NCI-H345 (cell line): ENCODE measurements at regions not wholly inside any gene's neighbourhood (a gene's known extent, or its start where the extent isn't known, plus 50 kb on each side); places are given as distances from the start of the nearest gene placed in this dataset.

Source experiments
- DNase-seq: peaks from one replicate; lab custom pipeline; 2025; lab: John Stamatoyannopoulos, UW

DNA sequence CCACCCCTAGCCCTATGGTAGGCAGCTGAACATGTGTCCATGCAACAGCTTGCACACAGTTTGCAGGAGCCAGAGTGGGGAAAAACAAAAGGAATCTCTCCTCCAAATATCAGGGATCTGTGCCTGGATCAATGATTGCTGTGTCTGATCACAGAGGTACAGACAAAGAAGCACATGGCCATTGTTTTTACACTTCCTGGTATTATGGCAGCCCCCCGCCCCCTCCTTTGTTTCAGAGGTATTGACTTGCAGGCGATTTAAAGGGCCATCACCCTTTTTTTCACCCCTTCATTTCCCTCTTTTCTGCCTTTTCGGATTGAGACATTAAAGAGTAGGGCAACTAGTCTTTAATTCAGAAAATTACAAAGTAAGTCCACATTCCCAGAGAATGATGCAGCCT lies 453.0 kb upstream of the LUZP2 start:
- no peak for DNase-seq

DNA sequence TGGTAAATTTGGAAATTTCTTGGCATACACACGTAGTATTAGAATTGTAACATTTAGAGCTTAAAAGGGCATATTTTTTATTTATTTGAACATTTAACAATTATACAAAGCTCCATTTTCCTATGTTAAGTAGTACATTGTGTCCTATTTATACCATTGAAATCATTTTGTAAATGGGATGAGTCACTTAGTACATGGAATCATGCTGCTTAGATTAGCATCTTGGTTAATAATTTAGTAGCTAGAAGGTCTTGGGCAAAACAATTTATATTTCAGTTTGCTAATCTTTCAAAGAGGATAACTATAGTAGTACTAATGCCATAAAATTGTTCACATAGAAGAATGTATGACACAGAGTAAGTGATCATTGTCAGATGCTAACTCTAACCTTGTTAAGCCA lies 450.1 kb upstream of the LUZP2 start:
- no peak for DNase-seq

DNA sequence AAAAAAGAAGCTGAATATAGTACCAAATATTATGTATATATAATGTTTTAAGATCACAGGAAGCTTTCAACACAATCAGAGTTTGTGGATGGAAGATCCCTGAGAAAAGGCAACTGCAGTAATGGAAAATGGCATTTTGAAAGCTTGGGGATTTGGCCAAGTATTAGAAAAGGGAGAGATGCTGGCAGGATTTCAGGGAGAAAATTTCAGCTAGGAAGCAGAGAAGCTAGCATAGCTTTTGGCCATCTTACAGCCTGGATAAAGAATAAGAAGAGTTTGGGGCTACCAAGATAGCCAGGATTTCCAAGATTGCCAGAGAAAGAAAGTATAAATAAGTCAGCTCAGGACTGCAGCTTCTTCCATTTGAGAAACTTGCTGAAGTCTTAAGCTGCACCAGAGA lies 440.8 kb upstream of the LUZP2 start:
- no peak for DNase-seq

DNA sequence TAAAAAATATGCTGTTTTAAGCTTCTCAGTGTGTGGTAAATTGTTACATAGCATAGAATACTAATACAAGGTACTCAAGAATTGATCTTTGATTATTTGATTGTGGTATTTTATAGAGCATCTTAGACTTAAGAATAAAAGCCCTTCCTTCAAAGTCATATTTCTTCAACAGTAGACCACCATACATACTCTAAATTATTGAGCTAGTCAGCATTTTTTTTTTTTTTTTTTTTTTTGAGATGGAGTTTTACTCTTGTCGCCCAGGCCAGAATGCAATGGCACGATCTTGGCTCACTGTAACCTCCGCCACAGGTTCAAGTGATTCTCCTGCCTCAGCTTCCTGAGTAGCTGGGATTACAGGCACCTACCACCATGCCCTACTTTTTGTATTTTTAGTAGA lies 436.7 kb upstream of the LUZP2 start:
- no peak for DNase-seq

DNA sequence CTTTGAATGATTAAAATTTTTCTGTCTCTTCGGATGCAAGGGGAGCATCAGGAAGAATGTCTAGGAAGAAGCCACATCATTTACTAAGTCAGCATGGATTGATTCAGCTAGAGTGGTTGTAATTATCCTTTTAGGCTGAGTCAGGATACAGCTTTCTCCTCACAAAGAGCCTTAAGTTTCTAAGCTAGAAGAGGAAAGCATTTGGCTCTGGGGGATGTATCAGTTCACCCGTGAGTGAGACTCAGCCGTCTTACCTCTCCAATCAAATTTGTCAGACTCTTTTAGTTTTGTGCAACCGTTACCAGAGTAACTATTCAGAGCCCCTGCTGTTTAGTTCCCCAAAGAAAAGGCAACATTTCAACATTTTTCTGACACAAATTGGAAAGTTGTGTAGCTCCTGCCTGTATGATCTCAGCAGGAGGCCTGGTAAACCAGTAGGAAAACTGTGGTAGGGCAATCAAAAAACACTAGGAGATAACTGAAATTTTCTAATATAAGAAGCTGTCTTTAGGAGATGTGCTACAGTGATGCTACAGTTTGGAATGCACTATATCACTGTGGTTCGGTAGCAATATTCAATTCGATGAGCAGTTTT lies 432.4 kb upstream of the LUZP2 start:
- DNase-seq: no peak

DNA sequence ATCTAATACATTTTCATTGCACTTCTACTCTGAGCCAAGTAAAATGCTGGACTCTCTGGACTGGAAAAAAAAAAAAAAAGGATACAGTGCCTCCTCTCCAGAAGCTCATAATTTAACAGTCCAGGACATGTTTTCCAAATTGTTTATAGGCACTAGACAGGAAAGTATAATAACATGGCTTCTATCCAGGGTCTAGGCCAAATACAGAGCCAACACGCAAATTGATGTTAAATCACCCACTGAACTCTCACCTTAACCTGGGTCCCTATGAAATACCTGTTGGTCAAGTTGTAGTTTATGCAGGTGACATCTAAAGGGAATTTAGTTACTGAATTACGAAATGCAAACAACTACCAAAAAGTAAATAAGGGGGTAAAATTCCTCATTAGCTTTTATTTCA lies 428.7 kb upstream of the LUZP2 start:
- DNase-seq: no peak

DNA sequence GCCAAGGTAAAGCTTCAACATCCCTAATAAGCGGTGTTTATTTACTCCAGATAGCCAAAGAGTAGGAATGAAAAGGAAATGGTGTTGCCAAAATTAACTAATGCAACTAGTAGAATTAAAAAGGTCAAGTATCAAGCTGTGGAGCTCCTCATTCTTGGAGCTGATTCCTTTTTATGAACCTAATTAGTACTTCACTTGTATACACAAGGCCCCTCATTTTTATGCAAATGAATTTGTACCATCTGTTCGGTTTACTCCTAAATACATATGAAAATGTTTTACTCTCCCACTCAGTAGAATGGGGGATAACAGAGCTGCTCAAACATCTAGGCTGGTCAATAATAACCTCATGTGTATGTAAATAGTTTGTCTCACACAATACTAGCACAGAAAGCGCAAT lies 426.4 kb upstream of the LUZP2 start:
- no peak for DNase-seq

DNA sequence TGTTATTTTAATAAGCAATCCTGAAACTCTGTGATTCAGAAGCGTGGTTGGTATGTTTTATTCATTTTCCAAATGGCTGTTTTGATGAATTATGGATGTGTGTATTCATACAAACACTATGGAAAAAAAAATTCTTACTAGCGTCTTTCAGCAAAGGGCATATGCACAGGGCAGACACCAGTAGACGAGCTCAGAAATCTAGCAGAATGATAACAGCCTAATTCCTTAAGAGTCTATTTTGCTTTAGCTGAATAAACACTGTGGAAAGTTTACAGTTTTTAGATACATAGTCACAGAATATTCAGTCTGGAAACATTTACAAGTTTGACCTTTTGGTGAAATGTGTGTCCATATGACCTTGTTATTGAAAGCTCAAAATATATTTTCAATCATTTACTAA lies 418.8 kb upstream of the LUZP2 start:
- no peak for DNase-seq

DNA sequence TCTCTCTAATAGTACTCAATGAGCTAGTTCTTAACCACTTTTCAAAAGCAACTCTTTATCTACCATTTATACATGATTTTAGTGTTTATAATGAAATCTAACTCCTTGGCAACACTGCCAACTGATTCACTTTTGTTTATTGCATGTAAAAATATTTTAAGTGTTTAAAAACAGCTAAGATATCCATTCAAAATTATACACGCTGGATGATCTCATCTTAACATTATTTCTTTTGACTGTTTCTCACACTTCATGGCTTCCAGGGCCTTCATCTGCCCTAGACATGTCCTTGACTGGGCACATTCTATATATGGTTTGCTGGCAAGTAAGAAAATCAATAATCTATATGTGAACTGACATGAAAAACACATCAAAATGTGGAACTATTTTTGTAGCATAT lies 414.6 kb upstream of the LUZP2 start:
- no peak for DNase-seq

DNA sequence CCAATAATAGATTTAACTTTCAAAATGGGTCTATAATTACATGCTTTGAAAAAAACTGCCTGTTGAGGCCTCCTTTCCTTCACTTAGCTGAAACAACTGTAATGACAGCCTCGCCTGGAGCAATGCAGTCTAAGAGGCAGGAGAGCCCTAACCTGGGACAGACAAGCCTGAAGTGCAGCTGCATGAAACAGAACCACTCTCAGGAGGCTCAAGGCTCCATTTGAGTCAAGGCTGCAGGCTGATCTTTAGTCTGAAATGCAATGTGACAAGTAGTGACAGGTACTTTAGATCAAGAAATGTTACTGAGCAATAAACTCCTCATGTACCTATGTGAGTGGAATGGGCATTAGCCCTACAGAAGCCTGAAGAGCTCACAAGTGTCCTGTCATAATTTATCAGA lies 414.0 kb upstream of the LUZP2 start:
- DNase-seq: no peak

DNA sequence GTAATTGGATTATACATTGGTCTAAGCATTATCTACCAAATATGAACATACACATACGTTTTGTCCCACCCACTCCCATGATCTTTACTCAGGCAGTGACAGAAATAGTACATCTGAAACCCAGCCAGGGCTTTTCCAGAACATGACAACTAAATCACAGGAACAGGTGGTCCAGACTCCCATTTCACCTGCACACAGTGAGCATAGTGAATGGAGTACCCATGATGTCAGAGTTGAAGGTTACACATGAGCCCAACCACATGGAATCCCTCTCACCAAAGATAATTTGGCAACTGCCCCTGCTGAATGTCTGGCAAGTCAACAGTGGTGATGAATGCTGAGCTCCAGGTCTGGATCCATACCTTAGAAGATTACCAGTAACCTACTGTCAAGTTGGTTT lies 411.9 kb upstream of the LUZP2 start:
- DNase-seq: no peak

DNA sequence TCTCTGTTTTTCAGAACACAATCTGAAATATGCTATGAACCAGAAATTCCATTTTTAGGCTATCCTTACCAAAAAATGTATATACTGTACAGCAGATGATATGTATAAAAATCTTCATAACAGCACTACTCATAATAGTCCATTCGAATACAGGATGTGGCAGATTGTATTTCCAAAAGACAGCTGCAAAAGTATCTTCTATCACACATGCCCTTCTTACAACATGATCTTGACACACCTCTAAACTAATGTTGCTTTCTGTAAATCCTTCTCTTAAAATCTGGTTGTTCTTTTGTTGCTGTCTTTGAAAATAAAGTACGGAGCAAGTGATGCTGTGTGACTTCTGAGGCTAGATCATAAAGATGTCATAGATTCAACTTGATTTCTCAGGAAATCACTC lies 409.9 kb upstream of the LUZP2 start:
- no peak for DNase-seq

DNA sequence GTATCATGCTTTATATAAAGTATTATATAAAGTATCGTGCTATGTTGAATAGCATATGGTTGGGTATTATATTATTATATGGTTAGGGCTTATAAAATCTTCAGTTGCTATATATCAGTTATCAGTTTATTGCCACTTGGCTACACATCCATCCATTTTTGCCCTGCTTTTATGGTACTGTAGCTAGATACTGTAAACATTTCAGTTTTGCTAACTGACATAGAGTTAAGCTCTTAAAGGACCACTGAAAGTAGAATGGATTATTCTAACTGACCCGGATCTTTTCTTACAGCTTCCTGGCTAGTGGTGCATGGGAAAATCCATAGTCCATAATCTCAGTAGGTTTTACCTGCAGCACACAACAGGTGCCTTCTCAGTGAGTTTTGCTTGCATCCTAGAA lies 405.3 kb upstream of the LUZP2 start:
- no peak for DNase-seq

DNA sequence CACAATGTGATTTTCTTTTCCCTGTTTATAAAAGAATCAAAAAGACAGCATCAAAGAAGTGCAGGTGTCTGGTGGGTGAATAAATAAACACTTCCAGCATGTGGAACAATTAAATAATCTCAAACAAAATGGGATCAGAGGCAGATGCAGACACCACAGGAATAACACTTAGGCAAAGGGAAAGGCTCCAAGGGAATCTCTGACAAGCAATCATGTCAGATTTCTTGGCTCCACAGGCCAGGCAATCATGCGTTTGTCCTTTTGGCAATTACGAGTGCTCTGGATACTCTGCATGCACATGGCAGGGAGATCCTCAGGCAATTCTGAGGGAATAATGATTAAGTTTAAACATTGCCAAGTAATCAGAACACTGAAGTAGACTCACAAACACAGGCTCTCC lies 403.5 kb upstream of the LUZP2 start:
- peak; percentile 27 for DNase-seq

DNA sequence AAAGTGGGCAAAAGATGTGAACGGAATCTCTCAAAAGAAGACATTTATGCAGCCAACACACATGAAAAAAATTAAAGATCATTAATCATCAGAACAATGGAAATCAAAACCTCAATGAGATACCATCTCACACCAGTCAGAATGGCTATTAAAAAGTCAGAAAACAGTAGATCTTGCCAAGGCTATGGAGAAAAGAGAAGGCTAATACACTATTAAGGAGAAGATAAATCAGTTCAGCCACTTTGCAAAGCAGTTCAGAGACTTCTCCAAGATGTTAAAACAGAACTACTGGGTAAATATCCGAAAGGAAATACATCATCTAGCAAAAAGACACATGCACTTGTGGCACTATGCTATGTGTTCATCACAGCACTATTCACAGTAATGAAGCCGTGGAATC lies 388.2 kb upstream of the LUZP2 start:
- no peak for DNase-seq

DNA sequence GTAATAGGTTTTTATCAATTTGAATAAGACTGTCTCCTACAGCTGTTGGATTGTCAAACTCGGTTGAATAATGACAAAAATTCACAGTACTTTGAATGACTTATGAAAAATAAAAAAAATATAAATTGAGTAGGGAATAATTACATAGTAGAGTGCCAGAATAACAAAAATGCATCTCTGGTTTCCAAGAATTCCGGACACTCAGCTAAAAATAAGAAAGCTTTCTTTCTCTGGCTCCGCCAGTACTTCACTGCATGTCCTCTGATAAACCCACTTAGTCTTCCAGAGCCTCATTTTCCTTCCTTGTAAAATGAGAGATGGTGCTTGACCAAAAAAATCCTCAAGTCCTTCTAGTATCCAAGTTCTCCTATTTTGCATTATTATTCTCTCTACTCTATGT lies 374.6 kb upstream of the LUZP2 start:
- DNase-seq: no peak

DNA sequence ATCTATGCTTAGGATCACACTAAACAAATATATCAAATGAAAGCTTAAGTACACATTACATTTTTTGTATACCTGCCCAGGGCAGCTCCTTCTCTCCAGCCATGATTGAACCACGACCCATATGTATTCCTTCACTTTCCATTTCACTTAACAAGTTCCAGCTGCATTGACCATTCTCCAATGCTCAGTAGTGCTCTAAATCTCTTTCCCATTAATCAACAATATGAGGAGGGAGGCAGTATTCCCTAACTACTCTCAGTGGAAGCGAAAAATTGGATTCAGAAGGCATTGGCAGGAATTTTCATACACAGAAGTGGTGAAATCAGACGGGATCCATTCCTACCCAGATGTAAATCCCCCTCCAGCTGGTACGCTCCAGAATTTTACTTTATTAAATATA lies 372.0 kb upstream of the LUZP2 start:
- DNase-seq: no peak

DNA sequence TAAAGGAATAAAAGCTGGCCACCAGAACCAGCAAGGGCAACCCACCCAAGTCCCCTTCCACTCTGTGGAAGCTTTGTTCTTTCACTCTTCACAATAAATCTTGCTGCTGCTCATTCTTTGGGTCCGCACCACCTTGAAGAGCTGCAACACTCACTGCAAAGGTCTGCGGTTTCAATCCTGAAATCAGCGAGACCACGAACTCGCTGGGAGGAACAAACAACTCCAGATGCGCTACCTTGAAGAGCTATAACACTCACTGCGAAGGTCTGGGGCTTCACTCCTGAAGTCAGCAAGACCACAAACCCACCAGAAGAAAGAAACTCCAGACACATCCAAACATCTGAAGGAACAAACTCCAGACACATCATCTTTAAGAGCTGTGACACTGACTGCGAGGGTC lies 365.2 kb upstream of the LUZP2 start:
- no peak for DNase-seq

DNA sequence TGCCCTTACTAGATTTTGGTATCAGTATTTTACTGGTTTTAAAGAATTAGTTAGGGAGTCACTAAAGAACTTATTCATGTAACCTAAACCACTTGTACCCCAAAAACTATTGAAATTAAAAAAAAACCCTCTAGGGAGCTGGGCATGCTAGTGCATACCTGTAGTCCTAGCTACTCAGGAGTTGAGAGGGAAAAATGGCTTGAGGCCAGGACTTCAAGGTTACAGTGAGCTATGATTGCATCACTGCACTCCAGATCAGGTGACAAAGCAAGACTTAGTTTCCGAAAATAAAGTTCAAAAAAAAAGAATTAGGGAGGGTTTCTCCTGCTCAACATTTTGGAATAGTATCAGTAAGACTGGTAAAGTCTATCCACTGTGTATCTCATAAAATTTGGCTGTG lies 364.4 kb upstream of the LUZP2 start:
- DNase-seq: no peak

DNA sequence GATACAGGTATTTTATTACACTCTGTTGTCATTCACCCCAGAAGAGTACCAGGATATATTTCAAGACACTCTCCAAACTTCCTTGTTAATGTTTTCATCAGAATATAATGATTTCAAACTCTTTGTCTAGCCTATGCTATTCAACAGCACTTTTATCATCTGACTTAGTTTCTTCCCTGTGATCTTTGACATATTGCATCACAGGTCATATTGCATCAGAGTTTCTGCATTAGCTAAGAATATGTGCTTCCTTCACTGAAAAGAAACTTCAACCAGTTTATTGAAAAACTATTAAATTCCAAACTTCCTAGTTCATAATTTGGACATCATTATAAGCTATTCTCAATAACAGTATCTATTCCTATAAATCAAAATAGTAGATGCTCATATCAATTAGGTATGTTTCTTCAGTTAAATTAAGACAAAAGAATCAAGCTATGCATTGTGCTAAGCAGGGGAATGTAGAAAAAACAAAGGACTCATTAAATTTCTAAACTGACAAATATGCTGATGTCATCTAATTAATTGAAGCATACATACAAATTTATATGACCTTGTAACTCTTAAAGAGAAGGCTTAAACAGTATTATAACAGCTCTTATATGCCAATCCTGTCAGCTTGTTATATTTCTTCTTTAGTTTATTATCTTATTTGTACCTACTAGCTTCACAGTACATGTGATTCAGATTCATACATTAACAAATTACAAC lies 361.8 kb upstream of the LUZP2 start:
- DNase-seq: no peak

DNA sequence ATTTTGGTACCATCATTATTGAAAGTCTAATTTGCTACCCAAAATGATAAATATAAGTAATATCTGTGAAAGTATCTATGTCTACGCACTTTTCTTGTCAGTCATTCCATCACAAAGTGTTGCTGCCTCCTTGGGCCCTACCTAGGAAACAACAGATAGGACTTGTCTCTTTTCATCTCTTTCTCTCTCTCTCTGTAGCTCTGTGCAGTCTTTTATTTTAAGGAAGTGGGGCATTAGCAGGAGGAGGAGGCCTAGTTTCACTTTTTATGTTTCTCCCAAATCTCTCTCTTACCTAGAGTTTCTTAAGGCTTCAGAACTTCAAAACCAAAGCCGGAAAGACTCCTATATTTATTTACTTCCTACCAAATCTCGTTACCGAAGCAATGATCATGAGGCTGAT lies 354.8 kb upstream of the LUZP2 start:
- no peak for DNase-seq

DNA sequence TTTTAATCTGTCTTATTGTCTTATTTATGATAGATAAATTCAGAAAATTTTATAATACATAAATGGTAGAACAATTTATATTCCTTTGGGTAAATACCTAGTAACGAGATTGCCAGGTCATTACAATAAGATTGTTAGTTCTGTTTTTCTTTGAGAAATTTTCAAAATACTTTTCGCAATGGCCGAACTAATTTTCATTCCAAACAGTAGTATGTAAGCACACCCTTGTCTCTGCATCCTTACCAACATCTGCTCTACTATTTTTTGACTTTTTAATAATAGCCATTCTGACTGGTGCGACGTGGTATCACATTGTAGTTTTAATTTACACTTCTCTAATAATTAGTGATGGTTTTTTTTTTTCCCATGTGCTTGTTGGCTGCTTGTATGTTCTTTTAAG lies 351.4 kb upstream of the LUZP2 start:
- no peak for DNase-seq

DNA sequence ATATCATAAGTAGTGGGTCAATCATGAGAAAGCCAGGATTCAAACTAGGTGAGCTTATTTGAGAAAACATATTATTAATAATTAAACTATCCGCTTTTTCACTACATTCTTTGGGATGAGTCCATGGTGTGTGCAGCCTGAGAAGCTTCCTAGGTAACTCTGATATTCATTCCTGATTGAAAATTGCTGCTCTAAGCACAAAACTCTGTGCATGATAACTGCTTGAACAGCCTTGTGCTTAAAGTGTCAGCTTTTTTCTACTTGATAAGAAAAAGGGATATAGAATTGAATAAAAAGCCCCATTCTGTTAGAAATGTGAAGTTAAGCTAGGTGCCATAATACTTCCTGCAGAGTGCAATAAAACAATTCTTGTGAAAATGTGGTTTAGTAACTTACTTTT lies 343.5 kb upstream of the LUZP2 start:
- no peak for DNase-seq

DNA sequence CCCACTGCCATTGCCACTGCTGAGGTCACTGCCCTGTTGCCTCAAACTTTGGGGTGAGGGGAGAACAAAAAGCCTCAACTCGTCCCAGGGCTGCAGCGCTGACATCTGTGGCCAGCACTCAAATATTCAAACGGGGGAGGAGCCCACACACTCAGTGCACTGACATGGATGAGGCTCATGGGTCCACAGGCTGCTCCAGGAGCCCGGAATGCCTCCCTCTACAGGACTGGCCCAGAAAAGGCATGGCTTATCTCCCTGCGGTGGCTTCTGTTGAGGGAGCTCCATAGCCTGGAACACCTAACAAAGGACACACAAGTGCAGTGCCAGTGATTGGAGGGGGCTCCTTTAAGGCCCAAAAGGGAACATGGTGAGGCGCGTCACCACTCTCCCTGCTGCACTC lies 341.1 kb upstream of the LUZP2 start:
- DNase-seq: no peak
